ENCODE measurements at regions not wholly inside any gene's neighbourhood (a gene's known extent, or its start where the extent isn't known, plus 50 kb on each side); places are given as distances from the start of the nearest gene placed in this dataset.

- no peaks in the 10 kb centered on the region for H3K4me1 ChIP-seq (ENCODE audit: control insufficient read depth in 1 of 2, insufficient read depth in 1 of 2, low read depth in 1 of 2, low read length in 1 of 2)
- no peaks in the 10 kb centered on the region for H3K9me3 ChIP-seq
- H3K27ac ChIP-seq, result no peak overlapping the region
- H3K27me3 ChIP-seq, result no peaks in the 10 kb centered on the region
- no peak overlapping the region for H3K4me3 ChIP-seq (ENCODE audit: low read depth in 1 of 2, low read length in 1 of 2)
- H3K36me3 ChIP-seq, result no peaks in the 10 kb centered on the region
- TF ChIP-seq CTCF (IDR thresholded peaks at IDR 0.05), result no peak
Measured at GRCh38 chr20:11217326-11218172, 543.8 kb upstream of the JAG1 start.

DNA sequence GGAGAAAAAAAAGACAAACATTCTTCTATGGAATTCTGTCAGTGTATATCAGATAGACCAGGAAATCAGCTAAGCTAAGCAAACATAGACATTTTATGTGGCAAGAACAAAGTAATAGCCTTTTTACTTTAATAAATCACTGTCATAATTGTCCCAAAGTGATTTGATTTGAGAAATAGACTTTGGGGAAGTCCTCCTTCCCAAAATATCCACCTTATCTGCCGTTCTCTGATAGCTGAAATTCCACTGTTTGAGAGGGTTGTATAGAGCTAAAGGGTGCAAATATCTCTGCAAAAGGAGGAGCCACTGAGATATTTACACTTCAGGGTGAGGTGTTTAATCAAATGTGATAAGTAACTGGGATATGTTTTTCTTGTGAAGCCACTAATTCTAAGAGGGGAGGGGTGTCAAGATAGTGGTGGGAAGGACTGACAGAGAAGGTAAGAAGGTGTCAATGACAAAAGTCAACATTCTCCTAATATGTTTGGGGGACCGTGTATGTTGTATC is 544.4 kb upstream of the JAG1 start:
- Histone ChIP-seq H3K27me3 (no peaks in the 10 kb centered on the region), H3K4me1 (ENCODE audit: control insufficient read depth in 1 of 2, insufficient read depth in 1 of 2, low read depth in 1 of 2, low read length in 1 of 2) (no peaks in the 10 kb centered on the region), H3K27ac (no peak overlapping the region), H3K36me3 (no peaks in the 10 kb centered on the region), H3K9me3 (no peaks in the 10 kb centered on the region), H3K4me3 (ENCODE audit: low read depth in 1 of 2, low read length in 1 of 2) (no peak overlapping the region)
- TF ChIP-seq CTCF (IDR thresholded peaks at IDR 0.05), result no peak

GRCh38 chr20:11219192-11219591 is 545.4 kb upstream of the JAG1 start:
- H3K27me3 ChIP-seq, result no peaks in the 10 kb centered on the region
- no peak for TF ChIP-seq CTCF (IDR thresholded peaks at IDR 0.05)
- no peak overlapping the region for H3K4me3 ChIP-seq (ENCODE audit: low read depth in 1 of 2, low read length in 1 of 2)
- no peaks in the 10 kb centered on the region for H3K9me3 ChIP-seq
- H3K27ac ChIP-seq, result no peak overlapping the region
- no peaks in the 10 kb centered on the region for H3K4me1 ChIP-seq (ENCODE audit: control insufficient read depth in 1 of 2, insufficient read depth in 1 of 2, low read depth in 1 of 2, low read length in 1 of 2)
- no peaks in the 10 kb centered on the region for H3K36me3 ChIP-seq

GRCh38 chr20:11221046-11221445 is 547.2 kb upstream of the JAG1 start:
- no peaks in the 10 kb centered on the region for H3K4me1 ChIP-seq (ENCODE audit: control insufficient read depth in 1 of 2, insufficient read depth in 1 of 2, low read depth in 1 of 2, low read length in 1 of 2)
- H3K36me3 ChIP-seq, result no peaks in the 10 kb centered on the region
- no peak overlapping the region for H3K27ac ChIP-seq
- TF ChIP-seq CTCF (IDR thresholded peaks at IDR 0.05), result no peak
- H3K9me3 ChIP-seq, result no peaks in the 10 kb centered on the region
- no peak overlapping the region for H3K4me3 ChIP-seq (ENCODE audit: low read depth in 1 of 2, low read length in 1 of 2)
- H3K27me3 ChIP-seq, result no peaks in the 10 kb centered on the region

DNA sequence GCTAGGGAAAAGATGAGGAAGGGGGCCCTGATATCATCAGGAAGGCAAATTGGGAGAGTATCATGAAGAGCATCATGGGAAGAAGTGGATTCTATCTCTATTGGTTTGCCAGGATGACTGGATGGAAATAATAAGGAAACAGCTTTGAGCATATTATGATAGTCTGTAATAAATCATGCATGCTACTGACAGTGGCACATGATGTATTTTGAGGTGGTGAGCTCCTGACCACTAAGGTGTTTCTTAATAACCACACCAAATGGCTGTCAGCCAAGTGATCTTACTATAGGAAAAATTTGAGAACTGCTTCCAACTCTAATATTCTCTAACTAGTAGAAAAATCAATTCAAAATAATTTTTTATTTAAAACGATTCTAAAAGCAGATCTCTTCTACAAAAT is 548.4 kb upstream of the JAG1 start:
- H3K9me3 ChIP-seq, result no peaks in the 10 kb centered on the region
- no peak overlapping the region for H3K4me3 ChIP-seq (ENCODE audit: low read depth in 1 of 2, low read length in 1 of 2)
- no peak for TF ChIP-seq CTCF (IDR thresholded peaks at IDR 0.05)
- H3K27me3 ChIP-seq, result no peaks in the 10 kb centered on the region
- no peak overlapping the region for H3K27ac ChIP-seq
- H3K36me3 ChIP-seq, result no peaks in the 10 kb centered on the region
- no peaks in the 10 kb centered on the region for H3K4me1 ChIP-seq (ENCODE audit: control insufficient read depth in 1 of 2, insufficient read depth in 1 of 2, low read depth in 1 of 2, low read length in 1 of 2)
